ENCODE measurements at regions not wholly inside any gene's neighbourhood (a gene's known extent, or its start where the extent isn't known, plus 50 kb on each side); places are given as distances from the start of the nearest gene placed in this dataset.

DNA sequence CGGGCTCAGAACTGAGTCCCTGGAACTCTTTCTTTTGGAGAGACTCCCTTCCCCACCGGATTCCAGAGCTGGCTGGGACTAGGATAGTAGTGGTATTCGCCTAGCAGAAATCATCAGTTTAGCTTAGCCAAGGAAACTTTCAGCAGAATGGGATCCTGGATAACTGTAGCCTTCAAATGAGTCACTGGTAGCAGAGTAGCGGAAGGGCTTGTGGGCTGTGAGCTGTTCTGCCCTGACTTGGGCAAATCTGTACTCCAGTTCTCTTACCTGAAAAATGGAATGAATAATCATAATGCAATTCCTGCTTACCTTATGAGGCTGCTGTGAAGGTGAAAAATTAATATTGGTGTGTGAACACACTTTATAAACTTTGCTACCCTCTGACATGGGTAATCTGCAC is 244.3 kb upstream of the CHD6 start:
- Histone ChIP-seq H3K4me1 (no peaks in the 10 kb centered on the region), H3K36me3 (no peaks in the 10 kb centered on the region), H3K9me3 (peaks cover 0 to 9% (median 0%) of the 10 kb centered on the region in 12 donors), H3K27me3 (peaks cover 0 to 4% (median 0%) of the 10 kb centered on the region in 9 donors), H3K27ac (no peak overlapping the region), H3K4me3 (no peak overlapping the region)
- TF ChIP-seq POLR2A (IDR thresholded peaks at IDR 0.05) = no peak
- TF ChIP-seq, protein P1, sequence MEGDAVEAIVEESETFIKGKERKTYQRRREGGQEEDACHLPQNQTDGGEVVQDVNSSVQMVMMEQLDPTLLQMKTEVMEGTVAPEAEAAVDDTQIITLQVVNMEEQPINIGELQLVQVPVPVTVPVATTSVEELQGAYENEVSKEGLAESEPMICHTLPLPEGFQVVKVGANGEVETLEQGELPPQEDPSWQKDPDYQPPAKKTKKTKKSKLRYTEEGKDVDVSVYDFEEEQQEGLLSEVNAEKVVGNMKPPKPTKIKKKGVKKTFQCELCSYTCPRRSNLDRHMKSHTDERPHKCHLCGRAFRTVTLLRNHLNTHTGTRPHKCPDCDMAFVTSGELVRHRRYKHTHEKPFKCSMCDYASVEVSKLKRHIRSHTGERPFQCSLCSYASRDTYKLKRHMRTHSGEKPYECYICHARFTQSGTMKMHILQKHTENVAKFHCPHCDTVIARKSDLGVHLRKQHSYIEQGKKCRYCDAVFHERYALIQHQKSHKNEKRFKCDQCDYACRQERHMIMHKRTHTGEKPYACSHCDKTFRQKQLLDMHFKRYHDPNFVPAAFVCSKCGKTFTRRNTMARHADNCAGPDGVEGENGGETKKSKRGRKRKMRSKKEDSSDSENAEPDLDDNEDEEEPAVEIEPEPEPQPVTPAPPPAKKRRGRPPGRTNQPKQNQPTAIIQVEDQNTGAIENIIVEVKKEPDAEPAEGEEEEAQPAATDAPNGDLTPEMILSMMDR (IDR thresholded peaks at IDR 0.05) = no peak
- no peak for ATAC-seq
- intact Hi-C loops (cut with DNase I) = no loop called here
- 64 to 71% (median 67%) methylated on average over 4 of the region's 4 CpGs for WGBS, 4 donors
- DNase-seq = no peak

DNA sequence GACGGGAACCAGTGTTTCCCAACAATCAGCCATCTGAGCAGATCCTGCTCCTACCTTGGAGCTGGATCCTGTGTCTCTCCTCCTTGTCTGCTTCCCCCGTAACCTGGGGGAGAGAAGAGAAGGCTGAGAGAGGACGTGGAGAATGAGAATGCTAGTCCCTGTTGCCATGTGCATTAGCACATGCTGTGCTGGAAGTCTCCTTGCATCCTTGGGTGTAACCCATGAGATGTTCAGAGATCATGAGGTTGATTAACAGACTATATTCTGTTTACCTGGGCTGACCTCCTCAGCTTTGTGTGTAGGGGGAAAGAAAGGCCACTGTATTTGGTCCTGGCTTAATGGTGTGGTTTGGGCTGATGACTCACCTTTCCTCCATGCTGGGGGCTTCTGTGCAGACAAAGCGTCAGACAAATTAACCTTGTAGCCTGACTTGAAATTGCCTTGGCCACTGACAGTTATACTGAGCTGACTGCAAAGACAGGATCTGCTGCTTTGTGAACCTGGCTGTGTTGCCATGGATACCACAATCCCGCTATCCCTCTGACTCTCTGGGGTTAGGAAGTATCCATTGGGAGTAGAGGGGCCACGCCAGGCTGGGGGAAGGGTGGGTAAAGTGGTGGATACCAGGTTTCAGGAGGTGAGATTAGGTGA is 243.7 kb upstream of the CHD6 start:
- 46 to 50% (median 48%) methylated on average over 6 of the region's 6 CpGs for WGBS, 4 donors
- H3K4me1 ChIP-seq = no peaks in the 10 kb centered on the region
- no peak for DNase-seq
- H3K4me3 ChIP-seq = no peak overlapping the region
- no peak for TF ChIP-seq POLR2A (IDR thresholded peaks at IDR 0.05)
- TF ChIP-seq, protein P1 (IDR thresholded peaks at IDR 0.05) = no peak
- H3K27me3 ChIP-seq = peaks cover 0 to 4% (median 0%) of the 10 kb centered on the region in 9 donors
- no peaks in the 10 kb centered on the region for H3K36me3 ChIP-seq
- intact Hi-C loops (cut with DNase I) = no loop called here
- ATAC-seq = no peak
- no peak overlapping the region for H3K27ac ChIP-seq
- peaks cover 0 to 6% (median 0%) of the 10 kb centered on the region in 12 donors for H3K9me3 ChIP-seq

DNA sequence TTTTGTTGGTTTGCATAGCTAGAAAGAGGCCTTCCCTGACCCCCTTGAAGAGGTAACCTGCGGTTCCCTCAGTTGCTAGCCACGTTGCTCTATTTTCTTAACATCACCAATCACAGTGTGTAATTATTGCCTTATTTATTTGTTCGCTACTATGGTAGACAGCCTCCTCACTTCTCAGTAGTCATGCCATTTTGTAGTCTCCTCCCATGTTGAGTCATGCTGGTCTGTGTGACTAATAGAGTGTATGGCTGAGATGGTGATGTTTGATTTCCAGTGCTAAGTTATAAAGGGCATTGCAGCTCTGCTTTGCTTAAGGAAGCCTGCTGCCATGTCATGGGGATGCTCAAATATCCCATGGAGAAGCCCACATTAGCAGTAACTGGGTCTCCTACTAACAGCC is 236.6 kb upstream of the CHD6 start:
- Histone ChIP-seq H3K27me3 (peaks cover 0 to 33% (median 0%) of the 10 kb centered on the region in 9 donors), H3K4me1 (no peaks in the 10 kb centered on the region), H3K9me3 (peaks cover 0 to 4% (median 0%) of the 10 kb centered on the region in 12 donors), H3K27ac (no peak overlapping the region), H3K4me3 (no peak overlapping the region), H3K36me3 (no peaks in the 10 kb centered on the region)
- ATAC-seq (no peak), DNase-seq (no peak)
- TF ChIP-seq, protein P1 (IDR thresholded peaks at IDR 0.05) = no peak
- no peak for TF ChIP-seq POLR2A (IDR thresholded peaks at IDR 0.05)
- intact Hi-C loops (cut with DNase I) = no loop called here
- 76 to 80% (median 77%) methylated on average over 3 of the region's 3 CpGs for WGBS, 4 donors

DNA sequence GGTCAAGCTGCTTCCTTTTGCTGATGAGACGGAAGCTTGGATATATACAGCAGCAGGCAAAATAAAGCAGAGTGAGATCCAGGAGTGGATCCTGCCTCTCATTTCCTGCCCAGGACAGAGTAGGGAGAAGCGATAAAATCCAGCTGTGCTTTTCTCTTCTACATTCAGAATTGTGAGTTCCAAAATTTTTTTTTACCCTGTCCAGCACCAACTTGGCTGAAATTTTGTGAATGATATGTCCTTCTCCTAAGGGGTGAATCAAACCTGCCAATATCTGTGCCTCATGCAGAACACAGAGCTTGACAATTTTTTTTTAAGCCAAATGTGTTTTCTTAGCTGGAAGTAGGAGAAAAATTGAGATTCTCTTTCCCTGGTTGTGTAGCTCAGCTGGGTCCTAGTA is 235.6 kb upstream of the CHD6 start:
- H3K4me1 ChIP-seq = no peaks in the 10 kb centered on the region
- ATAC-seq = no peak
- TF ChIP-seq, protein P1 (IDR thresholded peaks at IDR 0.05) = no peak
- no peak for TF ChIP-seq POLR2A (IDR thresholded peaks at IDR 0.05)
- H3K27me3 ChIP-seq = peaks cover 0 to 33% (median 0%) of the 10 kb centered on the region in 9 donors
- intact Hi-C loops (cut with DNase I) = no loop called here
- peaks cover 0 to 4% (median 0%) of the 10 kb centered on the region in 12 donors for H3K9me3 ChIP-seq
- H3K36me3 ChIP-seq = no peaks in the 10 kb centered on the region
- 39 to 66% (median 46%) methylated on average over 2 of the region's 2 CpGs for WGBS, 4 donors
- no peak overlapping the region for H3K4me3 ChIP-seq
- H3K27ac ChIP-seq = no peak overlapping the region
- DNase-seq = no peak

All from heart left ventricle (tissue), 16 donors.